Transverse colon (tissue), 4 donors: ENCODE measurements at regions not wholly inside any gene's neighbourhood (a gene's known extent, or its start where the extent isn't known, plus 50 kb on each side); places are given as distances from the start of the nearest gene placed in this dataset.

Experiments used
- DNase-seq: peaks from one replicate; pipeline ENCODE4 v3.0.0-alpha.2; 2019
- H3K27ac ChIP-seq, 4 donors: fragments of 200-600 bp; sonication (generic); 2 replicates each; pipeline ENCODE4 v1.5.1; 2016 to 2018; ENCODE audit warnings: inconsistent platforms in 4 of 4
- H3K27me3 ChIP-seq: fragments of 200-600 bp; sonication (generic); 2 replicates; pipeline ENCODE4 v1.5.1; 2017; ENCODE audit warnings: inconsistent platforms
- H3K36me3 ChIP-seq, 4 donors: fragments of 200-600 bp; sonication (generic); 2 replicates each; pipeline ENCODE4 v1.5.1; 2017 to 2019; ENCODE audit warnings: inconsistent platforms in 4 of 4
- H3K4me1 ChIP-seq, 4 donors: fragments of 200-600 bp; sonication (generic); 2 replicates each; pipeline ENCODE4 v1.5.1; 2017 to 2020; ENCODE audit warnings: inconsistent platforms in 4 of 4
- H3K4me3 ChIP-seq, 4 donors: fragments of 200-600 bp; sonication (generic); 1 replicate in 1 of 4; 2 replicates in 3 of 4; pipeline versions ENCODE4 v1.5.1 to v1.6.1; 2017 to 2019; ENCODE audit warnings: inconsistent platforms in 4 of 4
- H3K9me3 ChIP-seq, 2 donors: fragments of 200-600 bp; sonication (generic); 2 replicates each; pipeline ENCODE4 v1.5.1; 2017 to 2019; ENCODE audit warnings: inconsistent platforms in 2 of 2
- CTCF ChIP-seq, 5 experiments: fragments of 200-600 bp in 3 of 5; fragments of 450-650 bp in 2 of 5; sonication (generic) in 3 of 5; IDR thresholded peaks; 1 replicate in 2 of 5; 2 replicates in 3 of 5; pipeline ENCODE4 v1.5.1; 2016 to 2017; ENCODE audit warnings: antibody characterized with exemption in 5 of 5, inconsistent platforms in 3 of 5, mild to moderate bottlenecking in 2 of 5, moderate library complexity in 1 of 5
- EP300 ChIP-seq: sonication (generic); formaldehyde crosslinking; IDR thresholded peaks from one replicate; pipeline ENCODE4 v1.6.1; 2017; ENCODE audit warnings: antibody characterized with exemption, low read depth
- POLR2A ChIP-seq: fragments of 450-650 bp; IDR thresholded peaks from one replicate; pipeline ENCODE4 v1.6.1; 2016; ENCODE audit warnings: antibody characterized with exemption, mild to moderate bottlenecking, moderate library complexity
- POLR2AphosphoS5 ChIP-seq, 3 donors: sonication (generic); formaldehyde crosslinking; IDR thresholded peaks; one replicate each; pipeline ENCODE4 v1.6.1; 2016; ENCODE audit warnings: antibody characterized with exemption in 3 of 3
- WGBS, 2 donors: methylation state at CpG; one replicate each; pipeline ENCODE4 v1.1.5; 2018; ENCODE audit warnings: low coverage in 1 of 2; 5-methylcytosine and 5-hydroxymethylcytosine counted together
- in situ Hi-C, 4 donors: fragments of 200-750 bp; cut with MboI; loops; one replicate each; pipeline versions ENCODE4 v1.15.0 to v1.15.1; 2017; ENCODE audit warnings: low sequenced_read_pairs in 3 of 4, low pct_ligation_motif_present in 1 of 4, low pct_unique_long_range_greater_than_20kb in 1 of 4
- intact Hi-C: fragments of 100-400 bp; cut with DNase I; formaldehyde crosslinking; loops from one replicate; pipeline ENCODE4 v1.15.1; 2023; ENCODE audit warnings: low total_unique reads

DNA sequence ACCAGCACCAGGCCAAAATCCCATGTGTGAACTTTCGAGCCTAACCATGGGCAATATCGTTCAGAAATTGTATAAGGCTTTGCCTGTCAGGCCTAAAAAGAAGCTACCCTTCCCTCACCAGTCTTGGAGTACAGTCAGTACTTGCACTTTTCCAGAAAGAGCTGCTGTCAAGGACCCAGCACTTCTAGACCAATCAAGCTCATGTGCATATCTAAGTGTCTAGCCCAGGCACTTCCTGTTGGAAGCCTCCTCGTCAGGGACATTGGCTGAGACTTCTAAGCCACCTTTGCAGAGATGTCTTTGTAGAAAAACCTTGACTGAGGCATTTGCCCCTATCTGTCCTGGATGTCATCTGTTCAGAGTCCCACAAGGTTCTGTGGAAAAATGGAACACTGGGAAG is 1930.5 kb downstream of the EFNA5 start:
- no peaks in the 10 kb centered on the region for H3K9me3 ChIP-seq
- H3K4me1 ChIP-seq, result no peaks in the 10 kb centered on the region
- H3K27ac ChIP-seq, result no peak overlapping the region
- H3K27me3 ChIP-seq, result no peaks in the 10 kb centered on the region
- in situ Hi-C loops (no loop called here), intact Hi-C loops (no loop called here)
- no peak for DNase-seq
- WGBS, 2 donors, result 52 to 57% methylated on average over 3 of the region's 3 CpGs
- no peak overlapping the region for H3K4me3 ChIP-seq
- no peaks in the 10 kb centered on the region for H3K36me3 ChIP-seq
- no peak for TF ChIP-seq POLR2AphosphoS5 (IDR thresholded peaks at IDR 0.05)
- TF ChIP-seq POLR2A, result no peak
- TF ChIP-seq CTCF (IDR thresholded peaks at IDR 0.05), result no peak

- TF ChIP-seq CTCF (IDR thresholded peaks at IDR 0.05), result no peak
- no peak for TF ChIP-seq POLR2AphosphoS5 (IDR thresholded peaks at IDR 0.05)
- TF ChIP-seq EP300, result no peak
- TF ChIP-seq POLR2A, result no peak
- no peak overlapping the region for H3K27ac ChIP-seq
- no peak for DNase-seq
- H3K4me3 ChIP-seq, result no peak overlapping the region
- intact Hi-C loops, result no loop called here
- H3K27me3 ChIP-seq, result no peaks in the 10 kb centered on the region
- no peaks in the 10 kb centered on the region for H3K9me3 ChIP-seq
- H3K4me1 ChIP-seq, result no peaks in the 10 kb centered on the region
- in situ Hi-C loops, result no loop called here
- no peaks in the 10 kb centered on the region for H3K36me3 ChIP-seq
Measured at GRCh38 chr5:105739732-105740131, 1931.0 kb downstream of the EFNA5 start.

DNA sequence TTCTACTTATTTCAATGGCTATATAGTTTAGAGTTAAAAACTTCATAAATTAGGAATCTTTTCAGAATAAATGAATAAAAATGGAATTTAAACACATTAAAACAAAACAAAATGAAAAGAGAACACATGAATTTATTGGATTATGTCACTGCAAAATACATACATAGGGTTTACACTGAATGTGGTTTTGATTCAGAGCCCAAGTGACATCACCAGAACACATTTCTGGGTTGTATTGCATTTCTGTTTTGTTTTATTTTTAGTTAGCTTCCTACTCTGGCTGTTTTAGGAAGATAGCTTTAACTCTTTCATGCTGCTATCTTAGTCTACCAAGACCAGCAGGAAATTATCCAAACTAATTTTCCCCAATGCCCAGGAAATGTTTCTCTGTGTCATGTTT is 1935.0 kb downstream of the EFNA5 start:
- DNase-seq, result no peak
- TF ChIP-seq POLR2A, result no peak
- no peak for TF ChIP-seq CTCF (IDR thresholded peaks at IDR 0.05)
- TF ChIP-seq POLR2AphosphoS5 (IDR thresholded peaks at IDR 0.05), result no peak
- no peak for TF ChIP-seq EP300
- Histone ChIP-seq H3K27me3 (no peaks in the 10 kb centered on the region), H3K36me3 (no peaks in the 10 kb centered on the region), H3K9me3 (no peaks in the 10 kb centered on the region), H3K27ac (no peak overlapping the region), H3K4me1 (no peaks in the 10 kb centered on the region), H3K4me3 (no peak overlapping the region)
- in situ Hi-C loops, result no loop called here
- intact Hi-C loops, result no loop called here

- H3K27me3 ChIP-seq, result no peaks in the 10 kb centered on the region
- intact Hi-C loops (no loop called here), in situ Hi-C loops (no loop called here)
- no peaks in the 10 kb centered on the region for H3K36me3 ChIP-seq
- H3K27ac ChIP-seq, result no peak overlapping the region
- 78 to 93% methylated on average over 1 of the region's 1 CpG for WGBS, 2 donors
- H3K9me3 ChIP-seq, result no peaks in the 10 kb centered on the region
- H3K4me3 ChIP-seq, result no peak overlapping the region
- no peak for TF ChIP-seq POLR2AphosphoS5 (IDR thresholded peaks at IDR 0.05)
- TF ChIP-seq CTCF (IDR thresholded peaks at IDR 0.05), result no peak
- TF ChIP-seq POLR2A, result no peak
- TF ChIP-seq EP300, result no peak
- no peak for DNase-seq
- H3K4me1 ChIP-seq, result no peaks in the 10 kb centered on the region
Measured at GRCh38 chr5:105730982-105731381, 1939.8 kb downstream of the EFNA5 start.
